Kidney epithelial cell (primary cell): ENCODE measurements at regions not wholly inside any gene's neighbourhood (a gene's known extent, or its start where the extent isn't known, plus 50 kb on each side); places are given as distances from the start of the nearest gene placed in this dataset.

Source experiments
- DNase-seq: peaks from one replicate; pipeline ENCODE4 v3.0.0-alpha.2; 2010; ENCODE audit warnings: low read depth
- H3K27me3 ChIP-seq: 2 replicates; pipeline ENCODE4 v1.6.0; 2011; ENCODE audit warnings: low read length; ENCODE audit not compliant: control insufficient read depth, insufficient read depth
- H3K36me3 ChIP-seq: 2 replicates; pipeline ENCODE4 v1.5.1; 2011; ENCODE audit warnings: low read length; ENCODE audit not compliant: control insufficient read depth, insufficient read depth
- H3K4me3 ChIP-seq: 2 replicates; pipeline ENCODE4 v1.5.1; 2011; ENCODE audit warnings: low read depth, mild to moderate bottlenecking, control low read depth, low read length
- CTCF ChIP-seq: IDR thresholded peaks from 2 replicates; pipeline ENCODE4 v1.5.1; 2011; ENCODE audit warnings: mild to moderate bottlenecking, moderate library complexity, low read length, control low read depth, inconsistent platforms; ENCODE audit not compliant: insufficient read depth, poor library complexity, severe bottlenecking

- peaks cover 2% of the 10 kb centered on the region for H3K27me3 ChIP-seq
- DNase-seq, result no peak
- H3K36me3 ChIP-seq, result no peaks in the 10 kb centered on the region
- no peak for TF ChIP-seq CTCF
- H3K4me3 ChIP-seq, result no peak overlapping the region
Measured at GRCh38 chr2:128545829-128546228, 227.2 kb upstream of the HS6ST1 start.

- DNase-seq, result no peak
- Histone ChIP-seq H3K27me3 (peaks cover 2% of the 10 kb centered on the region), H3K4me3 (no peak overlapping the region), H3K36me3 (no peaks in the 10 kb centered on the region)
- no peak for TF ChIP-seq CTCF
Measured at GRCh38 chr2:128547667-128548066, 229.0 kb upstream of the HS6ST1 start.

- no peaks in the 10 kb centered on the region for H3K36me3 ChIP-seq
- peaks cover 2% of the 10 kb centered on the region for H3K27me3 ChIP-seq
- no peak for DNase-seq
- TF ChIP-seq CTCF, result no peak
- H3K4me3 ChIP-seq, result no peak overlapping the region
Measured at GRCh38 chr2:128548461-128548891, 229.8 kb upstream of the HS6ST1 start.

GRCh38 chr2:128549094-128549493, 230.4 kb upstream of the HS6ST1 start:
- Histone ChIP-seq H3K4me3 (no peak overlapping the region), H3K27me3 (peaks cover 2% of the 10 kb centered on the region), H3K36me3 (no peaks in the 10 kb centered on the region)
- TF ChIP-seq CTCF, result no peak
- no peak for DNase-seq

GRCh38 chr2:128549646-128550260, 231.1 kb upstream of the HS6ST1 start:
- no peak for DNase-seq

More at GRCh38 chr2:128549646-128550260, 231.1 kb upstream of the HS6ST1 start:
- TF ChIP-seq CTCF, result no peak
- no peaks in the 10 kb centered on the region for H3K36me3 ChIP-seq
- H3K4me3 ChIP-seq, result no peak overlapping the region
- H3K27me3 ChIP-seq, result peaks cover 2% of the 10 kb centered on the region
